ENCODE measurements at regions not wholly inside any gene's neighbourhood (a gene's known extent, or its start where the extent isn't known, plus 50 kb on each side); places are given as distances from the start of the nearest gene placed in this dataset.

- FAIRE-seq (no peak), DNase-seq (ENCODE audit: insufficient read length, low spot score) (no peak)
- no peak for TF ChIP-seq POLR2A (IDR thresholded peaks at IDR 0.05; ENCODE audit: low read depth, low read length)
Observed at GRCh38 chr10:78740976-78741915, 327.5 kb upstream of the ZMIZ1 start.

DNA sequence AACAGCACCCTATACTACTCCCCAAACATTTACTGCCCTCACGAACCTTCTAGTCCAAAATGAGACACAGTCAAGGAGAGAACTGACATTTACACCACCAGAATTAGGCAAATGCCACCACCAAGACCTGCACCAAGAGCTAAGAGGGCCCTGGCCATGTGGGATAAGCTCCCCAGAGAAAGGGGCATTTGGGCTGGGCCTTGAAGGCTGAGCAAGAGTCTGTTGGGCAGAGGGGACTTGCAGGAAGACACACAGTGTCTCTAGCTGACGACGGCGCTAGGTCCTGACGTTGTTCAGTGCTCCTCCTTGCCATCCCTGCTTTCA, 326.4 kb upstream of the ZMIZ1 start:
- DNase-seq (ENCODE audit: insufficient read length, low spot score) (no peak), FAIRE-seq (no peak)
- TF ChIP-seq POLR2A (IDR thresholded peaks at IDR 0.05; ENCODE audit: low read depth, low read length): no peak

DNA sequence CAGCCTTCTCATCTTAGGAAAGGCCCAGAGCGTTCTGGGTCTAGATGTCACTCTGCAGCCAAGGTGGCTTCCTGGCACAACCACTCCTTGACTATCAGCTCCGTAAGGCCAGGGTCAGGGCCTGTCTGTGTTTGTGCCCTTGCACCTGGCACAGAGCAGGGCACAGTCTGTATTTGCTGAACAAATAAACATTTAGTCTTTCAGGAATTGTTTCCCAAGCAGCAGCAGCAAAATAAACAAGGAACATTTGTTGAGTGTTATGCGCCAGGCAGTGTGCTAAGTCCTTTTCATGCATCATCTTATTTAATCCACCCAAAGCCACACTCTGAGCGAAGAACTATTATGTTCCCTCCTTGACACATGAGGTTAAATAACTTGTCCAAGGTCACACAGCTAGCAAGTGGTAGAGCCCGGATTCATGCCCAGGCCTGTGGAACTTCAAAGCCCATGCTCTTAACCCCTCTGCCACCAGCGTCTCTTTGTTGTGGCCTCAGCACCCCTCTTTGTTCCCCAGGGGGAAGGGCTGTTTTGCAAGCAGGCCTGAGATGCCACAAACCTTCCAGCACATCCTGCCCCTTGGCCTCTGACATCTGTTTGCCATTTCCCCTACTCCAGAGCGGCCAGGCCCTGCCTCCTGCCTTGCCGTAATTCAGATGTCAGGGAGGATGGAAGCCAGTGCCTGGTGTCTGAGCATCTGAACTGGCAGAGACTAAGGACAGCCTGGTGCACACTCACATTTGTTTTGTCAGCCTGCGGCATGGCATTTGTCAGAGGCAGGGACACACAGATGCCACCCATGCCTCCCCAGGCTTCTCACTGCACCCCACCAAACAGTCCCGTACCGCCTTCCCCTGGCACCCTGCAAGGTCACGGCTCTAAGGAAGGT, 325.8 kb upstream of the ZMIZ1 start:
- TF ChIP-seq POLR2A (IDR thresholded peaks at IDR 0.05; ENCODE audit: low read depth, low read length): no peak
- FAIRE-seq (no peak), DNase-seq (ENCODE audit: insufficient read length, low spot score) (no peak)

DNA sequence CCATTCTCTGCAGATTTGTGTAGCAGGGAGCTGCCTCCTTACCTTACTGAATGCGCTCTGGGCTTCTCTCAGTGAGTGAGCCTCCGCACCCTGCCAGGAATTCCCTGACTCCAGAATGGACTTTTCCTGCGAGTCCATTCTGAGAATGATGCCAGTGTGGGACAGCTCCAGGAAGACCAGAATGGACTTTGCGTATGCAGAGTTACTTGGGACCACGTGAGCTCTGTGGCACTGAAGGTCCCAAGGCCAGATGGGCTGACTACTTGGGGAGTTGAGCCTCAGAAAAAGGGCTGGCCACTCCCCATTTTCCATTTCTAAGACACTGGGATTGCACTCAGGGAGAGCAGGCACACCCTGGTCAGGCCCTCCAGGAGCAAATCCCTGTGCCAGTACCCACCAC, 324.7 kb upstream of the ZMIZ1 start:
- TF ChIP-seq POLR2A (IDR thresholded peaks at IDR 0.05; ENCODE audit: low read depth, low read length): no peak

DNA sequence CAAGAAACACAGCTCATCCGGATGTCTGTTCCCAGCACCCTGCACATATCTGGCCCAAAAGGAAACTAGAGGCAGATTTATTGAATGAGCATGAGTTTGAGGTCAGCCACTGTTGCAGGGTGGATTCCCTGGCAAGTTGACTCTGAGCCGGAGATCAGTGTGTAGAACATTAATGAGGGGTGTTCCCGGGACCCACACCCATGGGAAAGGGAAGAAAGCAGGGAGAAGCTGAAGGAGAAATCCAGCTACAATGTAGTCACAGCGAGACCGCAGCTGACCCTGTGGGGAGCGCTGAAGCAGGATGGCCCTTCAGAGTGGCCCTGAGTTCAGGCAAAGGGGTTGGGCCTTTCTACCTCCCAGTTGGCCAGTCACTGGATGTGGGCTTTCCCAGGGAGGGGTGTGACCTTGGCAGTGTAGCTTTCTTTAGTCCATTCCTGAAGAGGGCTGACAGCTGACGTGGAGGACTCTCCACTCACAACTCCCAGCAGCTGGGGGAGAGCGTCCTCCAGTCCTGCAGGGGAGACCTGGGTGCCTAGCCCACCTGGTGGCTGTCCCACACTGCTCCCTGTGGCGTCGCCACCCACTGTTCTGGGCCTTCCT, 324.2 kb upstream of the ZMIZ1 start:
- DNase-seq (ENCODE audit: insufficient read length, low spot score) (no peak), FAIRE-seq (no peak)
- TF ChIP-seq POLR2A (IDR thresholded peaks at IDR 0.05; ENCODE audit: low read depth, low read length): no peak

More for the DNA sequence above, 324.7 kb upstream of the ZMIZ1 start:
- no peak for FAIRE-seq
- no peak for DNase-seq (ENCODE audit: insufficient read length, low spot score)

GRCh38 chr10:78745441-78745840, 323.3 kb upstream of the ZMIZ1 start:
- FAIRE-seq (no peak), DNase-seq (ENCODE audit: insufficient read length, low spot score) (no peak)
- no peak for TF ChIP-seq POLR2A (IDR thresholded peaks at IDR 0.05; ENCODE audit: low read depth, low read length)

- DNase-seq (ENCODE audit: insufficient read length, low spot score): no peak
- no peak for TF ChIP-seq POLR2A (IDR thresholded peaks at IDR 0.05; ENCODE audit: low read depth, low read length)
- FAIRE-seq: no peak
Observed at GRCh38 chr10:78746155-78746763, 322.5 kb upstream of the ZMIZ1 start.

GRCh38 chr10:78747401-78748234, 321.1 kb upstream of the ZMIZ1 start:
- TF ChIP-seq POLR2A (IDR thresholded peaks at IDR 0.05; ENCODE audit: low read depth, low read length): no peak
- FAIRE-seq: no peak
- DNase-seq (ENCODE audit: insufficient read length, low spot score): no peak

DNA sequence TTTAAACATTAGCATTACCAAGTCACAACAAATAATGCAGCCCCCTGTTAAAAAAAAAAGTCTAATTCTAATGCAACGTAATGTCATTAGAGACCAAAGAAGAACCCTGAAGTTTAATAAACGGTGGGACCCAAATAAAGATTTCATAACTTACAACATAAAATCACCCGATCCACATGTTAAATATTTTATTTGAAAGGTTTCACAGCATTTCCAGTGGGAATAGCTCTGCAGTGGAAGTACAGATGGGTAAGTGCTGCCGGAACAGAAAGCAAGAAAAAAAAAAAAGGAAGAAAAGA, 320.6 kb upstream of the ZMIZ1 start:
- FAIRE-seq: no peak
- DNase-seq (ENCODE audit: insufficient read length, low spot score): no peak
- no peak for TF ChIP-seq POLR2A (IDR thresholded peaks at IDR 0.05; ENCODE audit: low read depth, low read length)

DNA sequence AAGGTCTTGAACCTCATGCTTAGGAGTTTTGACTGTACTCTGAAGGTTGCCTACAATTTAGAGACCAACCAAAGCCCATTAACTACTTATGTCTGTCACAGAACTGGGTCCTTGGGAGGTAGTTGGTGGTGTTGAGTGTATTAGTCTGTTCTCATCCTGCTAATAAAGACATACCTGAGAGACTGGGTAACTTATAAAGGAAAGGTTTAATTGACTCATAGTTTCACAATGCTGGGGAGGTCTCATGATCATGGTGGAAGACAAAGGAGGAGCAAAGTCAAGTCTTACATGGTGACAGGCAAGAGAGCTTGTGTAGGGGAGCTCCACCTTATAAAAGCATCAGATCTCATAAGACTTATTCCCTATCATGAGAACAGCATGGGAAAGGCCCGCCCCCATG, 319.6 kb upstream of the ZMIZ1 start:
- no peak for TF ChIP-seq POLR2A (IDR thresholded peaks at IDR 0.05; ENCODE audit: low read depth, low read length)
- FAIRE-seq: no peak
- no peak for DNase-seq (ENCODE audit: insufficient read length, low spot score)

GRCh38 chr10:78749898-78750297, 318.9 kb upstream of the ZMIZ1 start:
- TF ChIP-seq POLR2A (IDR thresholded peaks at IDR 0.05; ENCODE audit: low read depth, low read length): no peak
- DNase-seq (ENCODE audit: insufficient read length, low spot score) (no peak), FAIRE-seq (no peak)

DNA sequence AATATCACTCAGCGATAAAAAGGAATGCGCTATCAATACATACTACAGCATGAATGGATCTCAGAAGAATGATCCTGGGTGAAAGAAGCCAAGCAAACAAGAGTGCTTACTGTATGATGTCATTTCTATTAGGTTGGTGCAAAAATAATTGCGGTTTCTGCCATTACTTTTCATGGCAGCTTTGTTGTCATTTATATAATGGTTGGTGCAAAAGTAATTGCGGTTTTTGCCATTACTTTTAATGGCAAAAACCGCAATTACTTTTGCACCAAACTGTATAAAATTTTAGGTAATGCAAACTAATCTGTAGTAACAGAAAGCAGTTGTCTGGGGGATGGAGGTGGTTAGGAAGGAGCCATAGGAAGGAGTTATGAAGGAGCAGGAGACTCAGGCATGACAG, 318.3 kb upstream of the ZMIZ1 start:
- FAIRE-seq (no peak), DNase-seq (ENCODE audit: insufficient read length, low spot score) (no peak)
- TF ChIP-seq POLR2A (IDR thresholded peaks at IDR 0.05; ENCODE audit: low read depth, low read length): no peak

DNA sequence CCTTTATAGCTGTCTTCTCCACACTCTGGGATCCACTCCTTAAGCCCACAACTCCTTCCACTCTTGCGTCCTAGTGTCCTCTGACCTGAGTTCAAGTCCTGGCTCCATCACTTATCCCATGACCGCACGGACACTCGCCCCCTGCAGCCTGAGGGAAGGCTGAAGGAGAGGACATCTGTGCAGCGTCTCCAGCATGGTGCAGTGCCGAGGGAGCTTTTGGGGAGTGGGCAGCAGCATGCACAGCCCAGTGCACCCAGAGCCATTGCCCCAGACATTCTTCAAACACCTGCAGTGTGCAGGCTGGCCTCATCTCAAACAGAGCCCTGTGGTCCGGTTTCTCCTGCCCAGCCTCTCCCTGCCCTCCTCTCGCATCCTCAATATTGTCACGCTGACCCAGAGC, 317.1 kb upstream of the ZMIZ1 start:
- FAIRE-seq (no peak), DNase-seq (ENCODE audit: insufficient read length, low spot score) (no peak)
- no peak for TF ChIP-seq POLR2A (IDR thresholded peaks at IDR 0.05; ENCODE audit: low read depth, low read length)

Measured in H54 (cell line).